ENCODE measurements at regions not wholly inside any gene's neighbourhood (a gene's known extent, or its start where the extent isn't known, plus 50 kb on each side); places are given as distances from the start of the nearest gene placed in this dataset.
A peak's percentile ranks its signal among the peaks of the same experiment; 100 is the strongest.
"Not testable (repeated sequence)": the region's sequence is repeated elsewhere in the genome, so short reads cannot be mapped to it uniquely, and the experiment has no call there.

DNA sequence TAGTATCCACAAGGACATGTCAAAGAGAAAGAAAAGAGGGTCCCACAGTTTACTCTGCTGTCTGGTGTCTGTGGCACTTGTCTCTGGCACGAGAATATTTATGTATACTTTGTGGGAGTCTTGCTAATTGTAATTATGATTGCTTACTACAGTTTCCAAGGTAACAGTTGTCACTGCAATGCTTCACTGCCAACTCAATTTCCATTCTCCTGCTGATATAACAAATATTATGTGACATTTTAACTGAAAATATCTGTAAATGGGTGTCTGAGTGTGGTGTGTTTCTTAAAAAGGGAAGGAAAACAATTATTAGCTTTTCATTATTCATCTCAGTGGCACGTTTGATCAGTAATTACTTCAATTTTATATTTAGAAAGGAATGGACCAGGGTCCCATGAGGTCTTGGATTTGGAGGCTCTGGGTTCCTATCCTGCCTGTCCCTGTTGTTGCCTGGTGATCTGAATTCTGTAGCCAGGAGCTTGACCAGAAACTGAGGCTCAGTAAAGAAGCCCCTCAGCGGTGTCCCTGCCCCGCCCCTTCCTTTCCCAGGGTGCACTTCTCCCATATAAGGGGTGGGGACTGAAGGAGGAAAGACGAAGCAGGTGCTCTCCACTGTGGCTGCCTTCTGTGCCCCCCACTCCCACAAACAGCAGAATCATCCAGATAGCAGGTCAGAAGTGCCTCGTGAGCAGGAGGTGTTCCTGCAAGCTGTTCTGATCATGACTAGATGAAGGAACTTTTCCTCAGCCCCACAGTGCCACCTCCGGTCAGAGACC, 137.3 kb upstream of the KIF2A start:
- intact Hi-C loops (cut with DNase I), result no loop called here
- no peak for DNase-seq

DNA sequence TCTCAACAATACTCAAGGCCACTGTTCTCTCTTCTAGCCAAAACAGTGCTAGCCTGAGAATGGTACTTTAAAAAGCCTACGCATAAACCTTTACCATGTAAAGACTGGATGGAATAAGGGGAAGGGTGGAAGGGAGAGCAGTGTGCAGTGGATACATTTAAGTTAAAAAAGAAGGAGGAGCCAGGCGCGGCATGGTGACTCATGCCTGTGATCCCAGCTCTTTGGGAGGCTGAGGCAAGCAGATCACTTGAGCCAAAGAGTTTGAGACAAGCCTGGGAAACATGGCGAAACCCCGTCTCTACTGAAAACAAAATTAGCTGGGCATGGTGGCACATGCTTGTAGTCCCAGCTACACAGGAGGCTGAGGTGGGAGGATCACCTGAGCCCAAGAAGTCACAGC, 127.7 kb upstream of the KIF2A start:
- no peak for DNase-seq
- intact Hi-C loops (cut with DNase I), result no loop called here

DNA sequence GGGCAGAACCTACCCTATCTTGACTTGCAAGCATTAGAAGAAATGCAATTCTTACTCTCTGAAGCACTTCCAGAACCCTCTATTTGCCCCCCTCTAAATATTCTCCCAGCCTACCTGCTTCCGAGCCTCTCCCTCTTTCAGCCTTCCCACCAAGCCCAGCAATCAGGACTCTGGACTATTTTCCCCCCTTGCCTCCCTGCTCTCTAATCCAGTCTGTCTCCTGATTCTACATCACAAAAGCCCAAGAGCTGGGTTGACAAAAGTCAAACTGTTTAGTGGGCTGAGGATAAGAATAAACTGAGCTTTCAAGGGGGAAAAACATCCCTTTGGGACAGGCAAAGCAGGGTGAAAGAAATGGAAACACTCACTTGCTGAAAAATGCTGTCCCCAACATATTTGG, 123.2 kb upstream of the KIF2A start:
- intact Hi-C loops (cut with DNase I), result no loop called here
- DNase-seq, result no peak

DNA sequence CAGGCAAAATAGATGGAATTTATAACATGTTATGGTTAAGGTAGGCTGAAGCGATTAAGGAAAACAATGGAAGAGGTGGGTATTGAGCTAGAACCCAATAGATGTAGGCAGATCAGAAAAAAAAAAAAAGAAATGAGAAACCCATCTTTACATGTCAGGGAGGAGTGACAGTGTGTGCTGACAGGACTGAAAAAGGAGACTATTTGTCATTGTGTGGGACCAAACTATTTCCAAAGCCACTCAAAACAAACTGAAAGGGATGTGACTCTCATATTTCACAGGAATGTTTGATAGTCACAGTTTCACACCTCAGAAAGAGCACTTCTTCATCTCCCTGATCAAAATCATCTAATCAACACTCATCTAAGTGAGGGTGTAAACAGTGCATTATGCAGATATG, 122.3 kb upstream of the KIF2A start:
- intact Hi-C loops (cut with DNase I), result no loop called here
- no peak for DNase-seq

DNA sequence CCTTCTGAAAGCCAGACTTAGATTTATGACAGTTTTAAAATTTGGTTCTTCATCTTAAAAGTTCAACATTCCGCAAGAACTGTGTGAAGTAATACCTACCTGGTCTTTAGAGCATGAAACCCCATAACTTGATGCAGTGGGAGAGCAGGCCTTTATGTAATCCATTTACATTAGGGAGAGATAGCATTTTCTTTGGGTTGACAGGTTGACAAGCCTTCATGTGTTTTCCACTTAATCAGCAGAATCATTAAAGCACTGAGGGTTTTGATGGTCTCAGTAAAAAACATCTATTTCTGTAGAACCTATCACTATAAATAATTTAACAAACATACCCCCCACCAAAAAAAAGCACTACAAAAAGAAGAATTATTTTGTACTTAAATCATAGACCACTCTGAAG, 121.6 kb upstream of the KIF2A start:
- intact Hi-C loops (cut with DNase I), result no loop called here
- no peak for DNase-seq

DNA sequence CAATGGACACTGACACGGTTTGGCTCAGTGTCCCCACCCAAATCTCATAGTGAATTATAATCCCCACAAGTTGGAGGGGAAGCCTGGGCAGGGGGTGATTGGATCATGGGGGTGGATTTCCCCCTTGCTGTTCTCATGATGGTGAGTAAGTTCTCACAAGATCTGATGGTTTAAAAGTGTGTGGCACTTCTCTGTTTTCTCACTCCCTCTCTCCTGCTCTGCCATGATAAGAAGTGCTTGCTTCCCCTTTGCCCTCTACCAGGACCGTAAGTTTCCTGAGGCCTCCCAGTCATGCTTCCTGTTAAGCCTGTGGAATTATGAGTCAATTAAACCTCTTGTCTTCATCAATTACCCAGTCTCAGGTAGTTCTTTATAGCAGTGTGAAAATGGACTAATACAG, 115.8 kb upstream of the KIF2A start:
- intact Hi-C loops (cut with DNase I), result no loop called here
- no peak for DNase-seq

DNA sequence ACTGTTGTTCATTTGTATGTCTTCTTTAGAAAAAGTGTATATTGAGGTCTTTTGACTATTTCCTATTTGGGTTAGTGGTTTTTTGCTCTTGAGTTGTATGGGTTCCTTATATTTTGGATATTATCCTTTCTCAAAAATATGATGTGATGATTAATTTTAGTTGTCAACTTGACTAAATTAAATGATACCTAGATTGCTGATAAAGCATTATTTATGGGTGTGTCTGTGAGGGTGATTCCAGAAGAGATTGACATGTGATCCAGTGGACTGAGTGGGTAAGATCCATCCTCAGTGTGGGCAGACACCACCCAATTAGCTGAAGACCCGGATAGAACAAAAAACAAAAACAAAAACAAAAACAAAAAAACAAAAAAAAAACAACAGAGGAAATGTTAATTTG, 115.1 kb upstream of the KIF2A start:
- no peak for DNase-seq
- intact Hi-C loops (cut with DNase I), result no loop called here

DNA sequence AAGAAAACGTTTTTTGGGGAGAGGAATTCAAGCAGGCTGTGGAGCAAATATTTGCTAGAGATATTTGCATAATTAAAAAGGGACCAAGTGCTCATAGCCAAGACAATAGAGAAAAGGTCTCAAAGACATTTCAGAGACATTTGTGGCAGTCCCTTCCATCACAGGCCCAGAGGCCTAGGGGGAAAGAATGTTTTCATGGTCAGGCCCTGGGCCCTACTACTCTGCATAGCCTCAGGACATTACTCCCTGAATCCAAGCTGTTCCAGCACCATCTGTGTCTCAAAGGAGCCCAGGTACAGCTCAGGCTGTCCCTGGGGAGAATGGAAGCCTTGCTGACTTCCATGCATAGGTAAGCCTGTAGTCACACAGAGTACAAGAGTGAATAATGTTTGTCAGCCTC, 113.0 kb upstream of the KIF2A start:
- intact Hi-C loops (cut with DNase I), result no loop called here
- DNase-seq, result no peak

DNA sequence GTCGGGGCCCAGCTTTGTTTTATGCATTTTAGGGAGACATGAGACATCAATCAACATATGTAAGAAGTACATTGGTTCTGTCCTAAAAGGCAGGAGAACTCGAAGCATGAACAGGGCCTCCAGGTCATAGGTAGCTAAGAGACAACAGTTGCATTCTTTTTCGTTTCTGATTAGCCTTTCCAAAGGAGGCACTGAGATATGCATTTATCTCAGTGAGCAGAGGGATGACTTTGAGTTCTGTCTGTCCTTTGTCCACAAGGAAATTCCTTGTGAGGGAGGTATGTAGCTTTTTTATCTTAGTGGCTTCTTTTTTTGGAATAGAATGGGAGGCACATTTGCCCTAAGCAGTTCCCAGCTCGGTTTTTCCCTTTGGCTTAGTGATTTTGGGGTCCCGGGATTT, 109.5 kb upstream of the KIF2A start:
- intact Hi-C loops (cut with DNase I); DNase-seq: not testable (repeated sequence)

DNA sequence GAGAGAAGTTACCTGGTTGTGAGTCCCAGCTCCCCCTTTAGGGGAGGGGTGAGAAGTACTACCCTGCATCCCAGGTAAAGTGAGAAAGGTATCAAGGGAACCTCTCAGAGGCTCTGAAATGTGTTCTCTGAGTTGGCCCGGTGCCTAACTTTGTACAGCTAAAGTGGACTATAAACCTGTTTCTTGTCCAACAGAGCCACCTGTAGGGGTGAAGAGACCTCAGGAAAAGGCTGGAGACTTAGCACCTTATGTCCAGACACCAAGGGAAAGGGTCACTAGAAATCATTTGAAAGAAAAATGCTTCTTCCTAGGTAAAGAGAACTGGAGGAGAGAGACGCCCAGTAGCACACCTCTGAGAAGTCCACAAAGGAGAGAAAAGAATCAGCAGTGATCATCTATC, 108.3 kb upstream of the KIF2A start:
- DNase-seq, result no peak
- intact Hi-C loops (cut with DNase I), result no loop called here

DNA sequence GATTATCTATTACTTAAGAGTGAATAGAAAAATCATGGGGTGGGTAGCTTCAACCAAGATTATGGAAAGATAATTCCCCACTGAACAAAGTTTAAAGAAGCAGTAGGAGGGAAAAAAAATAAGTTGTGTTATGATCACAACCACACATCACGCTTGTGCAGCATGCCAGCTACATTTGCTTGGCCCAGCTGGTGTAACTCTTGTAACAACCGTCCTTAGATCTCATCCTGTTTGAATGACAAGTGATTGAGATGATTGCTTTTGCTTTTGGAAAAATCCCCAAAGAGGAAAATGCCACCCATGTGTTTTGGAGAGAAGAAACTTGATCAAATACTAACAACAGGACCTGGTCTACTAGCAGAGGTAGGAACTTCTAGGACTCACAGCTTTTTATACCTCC, 107.6 kb upstream of the KIF2A start:
- no peak for DNase-seq
- intact Hi-C loops (cut with DNase I), result no loop called here

DNA sequence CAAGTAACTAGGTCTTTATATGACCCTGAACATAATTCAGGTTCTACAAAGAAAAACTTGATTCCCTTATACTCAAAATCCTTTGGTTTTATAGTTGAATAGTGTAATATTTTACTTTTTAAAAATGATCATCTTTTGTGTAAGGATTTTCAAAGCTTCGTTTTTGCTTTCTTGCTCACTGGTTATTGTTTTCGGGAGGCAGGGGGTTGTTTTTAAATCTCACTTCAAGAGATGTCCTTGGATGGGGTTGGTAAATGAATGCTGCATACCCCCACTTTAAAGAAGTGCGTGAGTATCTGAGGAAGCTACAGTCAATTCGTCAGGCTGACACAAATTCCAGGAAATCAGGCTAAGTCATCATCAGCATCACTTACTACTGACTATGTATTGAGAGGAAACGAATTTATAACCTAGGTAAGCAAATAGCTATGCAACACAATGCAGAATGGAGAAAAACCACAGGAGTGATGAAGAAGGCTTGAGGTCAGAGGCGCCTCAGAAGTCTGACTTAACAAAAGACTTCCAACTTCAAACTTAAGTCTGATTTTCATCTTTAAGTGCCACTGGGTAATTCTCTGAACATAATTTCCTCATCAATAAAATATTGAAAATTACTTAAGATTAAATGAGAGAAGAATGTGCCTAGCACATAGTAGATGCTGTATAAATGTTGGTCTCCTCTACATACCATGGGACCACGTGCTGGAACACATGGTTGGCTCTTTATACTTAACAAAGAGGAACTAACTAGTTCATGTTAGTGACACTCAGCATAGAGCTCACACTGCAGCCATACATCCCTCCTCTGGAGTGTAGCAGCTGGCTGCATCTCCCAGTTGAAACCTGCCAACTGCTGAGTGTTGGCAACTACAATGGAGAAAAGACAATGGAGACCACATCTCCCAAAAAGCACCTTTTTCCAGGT, 106.0 kb upstream of the KIF2A start:
- intact Hi-C loops (cut with DNase I), result no loop called here
- no peak for DNase-seq

DNA sequence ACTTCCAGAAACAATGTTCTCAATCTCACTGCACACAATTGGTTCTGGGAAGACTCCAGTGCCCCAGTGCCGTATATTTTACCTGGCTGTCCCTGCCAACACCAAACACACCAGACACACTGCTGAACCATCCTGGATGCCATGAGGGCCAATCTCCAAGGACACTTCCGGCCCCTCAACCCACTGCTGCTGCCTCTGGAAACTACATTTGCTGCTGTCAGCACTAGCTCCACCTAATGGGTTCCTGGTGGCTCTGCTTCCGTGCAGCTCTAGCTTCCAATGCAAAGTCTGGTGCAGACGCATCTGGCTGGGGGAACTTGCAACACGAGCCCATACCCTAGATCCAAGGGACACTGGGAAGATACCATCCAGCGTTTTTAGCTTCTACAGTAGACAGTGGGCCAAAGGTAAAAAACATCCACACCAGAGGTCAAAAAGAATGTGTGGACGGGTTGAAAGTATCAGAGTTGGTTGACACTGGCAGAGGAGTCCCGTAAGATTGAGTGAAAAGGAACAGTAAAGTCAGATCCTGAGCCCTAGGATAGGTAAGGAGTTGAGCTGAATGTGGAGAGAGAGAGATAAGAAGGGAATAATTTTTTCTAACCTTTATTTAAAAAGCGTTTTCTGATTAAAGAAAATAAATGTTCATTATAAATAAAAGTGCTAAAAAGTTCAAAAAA, 99.7 kb upstream of the KIF2A start:
- peak in 3 of 10 donors; percentile 16 to 67 (median 38) for DNase-seq
- intact Hi-C loops (cut with DNase I), result no loop called here

DNA sequence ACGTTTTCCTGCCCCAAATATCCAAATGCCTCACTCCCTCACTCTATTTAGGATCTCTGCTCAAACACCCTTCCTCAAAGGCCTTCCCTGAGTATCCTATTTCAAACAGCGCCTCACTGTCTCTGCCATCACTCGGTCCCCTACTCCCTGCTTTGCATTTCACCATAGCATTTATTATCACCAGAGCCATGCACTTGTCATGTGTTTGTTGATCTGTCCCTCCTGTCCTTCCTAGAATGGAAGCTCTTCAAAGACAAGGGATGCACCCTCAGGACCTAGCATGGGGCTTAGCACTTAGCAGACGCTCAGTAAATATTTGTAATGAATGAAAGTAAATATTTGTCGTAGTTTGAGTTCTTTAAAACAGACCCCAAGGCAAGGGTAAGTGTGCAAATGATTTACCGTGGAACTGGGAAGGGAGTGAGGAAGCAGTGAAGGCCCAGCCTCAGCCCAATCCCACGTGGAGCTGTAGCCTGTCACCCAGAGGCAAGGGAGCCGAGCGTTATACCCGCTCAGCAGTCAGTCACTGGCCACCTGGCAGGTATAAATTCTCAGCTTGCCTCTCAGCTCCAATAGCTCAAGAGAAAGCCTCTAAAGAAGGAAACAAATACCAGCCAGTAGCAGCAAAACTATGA, 97.7 kb upstream of the KIF2A start:
- intact Hi-C loops (cut with DNase I), result no loop called here
- no peak for DNase-seq

DNA sequence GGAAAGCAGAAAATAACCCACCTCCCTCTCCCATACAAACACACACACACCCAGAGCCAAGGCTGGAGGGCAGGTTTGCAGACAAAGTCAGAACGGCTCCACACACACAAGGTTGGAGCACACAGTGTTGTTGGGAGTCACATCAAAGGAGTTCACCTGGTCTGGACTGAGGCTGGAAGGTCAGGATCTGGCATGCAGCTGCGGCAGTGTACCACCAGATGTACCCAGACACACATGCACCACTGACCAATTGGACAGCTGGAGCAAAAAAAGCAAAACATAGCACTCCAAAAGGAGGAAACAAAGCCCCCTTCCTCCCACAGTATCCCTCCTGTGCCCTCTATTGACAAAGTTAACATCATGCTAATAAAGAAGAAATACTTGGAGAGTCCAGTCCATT, 94.6 kb upstream of the KIF2A start:
- intact Hi-C loops (cut with DNase I), result no loop called here
- no peak for DNase-seq

DNA sequence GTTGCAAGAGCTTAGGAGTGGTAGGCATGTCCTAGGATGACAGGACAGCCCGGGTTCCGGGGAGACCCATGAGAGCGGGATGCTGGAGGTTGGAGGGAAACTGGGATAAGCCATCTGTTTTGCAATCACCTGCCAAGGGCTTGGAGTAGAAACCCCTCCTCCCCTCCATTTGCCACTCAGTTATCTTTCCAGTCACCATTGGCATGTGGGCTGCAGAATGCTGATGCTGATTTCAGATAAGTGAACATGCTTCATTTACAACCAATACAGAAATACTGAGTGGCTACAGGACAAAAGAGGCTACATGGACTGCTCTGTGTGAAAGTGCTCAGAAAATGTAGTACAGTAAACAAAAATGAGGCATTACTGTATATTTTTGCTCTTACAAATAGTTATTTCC, 93.4 kb upstream of the KIF2A start:
- intact Hi-C loops (cut with DNase I), result no loop called here
- no peak for DNase-seq

DNA sequence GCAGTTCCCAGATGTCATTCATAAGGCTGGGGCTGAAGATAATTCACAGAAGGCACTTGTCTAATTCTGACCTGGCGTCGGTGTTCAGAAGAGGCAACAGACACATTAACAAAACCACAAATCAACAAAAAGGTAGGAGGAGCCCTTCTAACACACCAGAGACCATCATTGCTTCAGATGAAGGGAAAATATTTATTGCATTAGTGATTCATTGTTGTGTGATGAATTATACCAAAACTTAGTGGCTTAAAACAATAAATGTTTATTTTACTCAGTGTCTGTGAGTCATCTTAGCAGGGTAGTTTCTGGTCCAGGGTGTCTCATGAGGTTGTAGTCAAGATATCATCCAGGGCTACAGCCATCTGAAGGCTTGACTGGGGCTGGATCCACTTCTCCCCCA, 91.3 kb upstream of the KIF2A start:
- DNase-seq, result no peak
- intact Hi-C loops (cut with DNase I), result no loop called here

DNA sequence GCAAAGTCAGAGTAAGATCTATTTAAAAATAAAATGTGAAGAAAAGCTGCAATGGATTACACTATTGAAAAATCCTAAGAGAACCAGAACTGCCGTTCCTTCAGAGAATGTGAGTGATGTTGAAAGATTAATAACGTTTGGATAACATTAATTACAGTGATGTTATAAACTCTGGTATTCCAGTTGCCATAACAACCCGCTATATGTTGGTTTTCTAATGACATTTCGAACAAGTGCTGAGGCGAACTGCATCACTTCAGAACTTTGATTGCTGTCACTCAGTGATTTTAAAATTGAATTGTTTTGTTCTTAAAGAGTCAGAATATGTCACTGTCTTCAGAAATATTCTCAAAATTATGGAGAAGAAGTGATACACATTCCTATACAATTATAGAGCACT, 89.4 kb upstream of the KIF2A start:
- intact Hi-C loops (cut with DNase I); DNase-seq: not testable (repeated sequence)

DNA sequence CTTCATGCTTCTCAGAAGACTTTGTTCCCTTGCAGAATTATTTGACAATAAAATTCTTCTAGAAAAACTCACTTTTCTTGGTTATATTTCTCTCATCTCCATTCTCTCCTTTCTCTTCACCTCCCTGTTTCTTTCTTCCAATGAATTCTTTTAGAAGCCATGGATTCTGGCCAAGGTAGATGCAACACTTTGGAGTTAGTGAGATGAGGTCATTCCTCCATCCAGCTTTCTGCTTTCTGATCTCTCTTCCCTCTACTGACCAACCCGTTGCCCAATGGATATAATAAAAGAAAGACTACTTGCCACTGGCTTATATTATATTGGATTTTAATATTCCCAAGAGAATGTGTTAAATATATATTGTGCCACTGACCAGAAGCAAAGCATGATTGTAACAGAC, 88.9 kb upstream of the KIF2A start:
- DNase-seq; intact Hi-C loops (cut with DNase I): not testable (repeated sequence)

DNA sequence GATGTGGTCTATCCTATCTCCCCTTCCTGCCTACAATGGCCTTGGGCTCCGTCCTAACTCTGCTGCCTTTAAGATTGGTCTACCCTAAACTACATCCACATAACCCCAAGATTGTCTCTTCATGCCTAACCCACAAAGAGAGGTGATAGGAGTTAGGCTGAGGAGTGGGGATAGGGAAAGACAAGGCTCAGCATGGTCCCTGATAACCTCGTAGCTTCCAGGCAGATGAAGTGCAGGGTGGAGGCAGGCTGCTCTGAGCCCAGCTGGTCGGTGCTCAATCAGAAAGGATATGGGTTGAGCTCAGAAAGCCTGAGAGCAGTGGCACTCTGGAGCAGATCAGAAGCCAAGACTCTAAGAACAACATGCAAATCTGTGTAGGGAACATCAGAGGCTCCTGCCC, 87.1 kb upstream of the KIF2A start:
- intact Hi-C loops (cut with DNase I); DNase-seq: not testable (repeated sequence)

DNA sequence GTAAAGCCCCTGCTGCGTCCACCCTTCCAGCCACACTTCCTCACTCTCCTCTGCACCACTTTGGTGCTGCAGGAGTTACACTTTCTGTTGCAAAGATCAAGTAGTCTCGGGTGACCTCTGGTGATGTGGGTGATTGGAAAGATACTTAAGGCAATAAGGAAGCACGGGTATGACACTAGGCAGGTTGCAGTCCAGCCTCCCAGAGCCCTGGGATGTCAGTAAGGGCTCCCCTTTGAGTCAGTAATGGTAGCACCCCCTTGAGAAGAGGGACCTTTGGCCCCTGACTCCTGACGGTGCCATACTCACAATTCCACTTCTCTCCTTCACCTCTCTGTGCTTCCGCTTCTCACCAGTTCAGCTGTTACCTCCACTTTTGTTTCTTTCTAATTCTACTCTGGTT, 84.1 kb upstream of the KIF2A start:
- intact Hi-C loops (cut with DNase I); DNase-seq: not testable (repeated sequence)

Measured in posterior cingulate gyrus (tissue), 11 donors.